Keratinocyte (primary cell): ENCODE measurements at regions not wholly inside any gene's neighbourhood (a gene's known extent, or its start where the extent isn't known, plus 50 kb on each side); places are given as distances from the start of the nearest gene placed in this dataset.

Source experiments
- DNase-seq: peaks from one replicate; pipeline ENCODE4 v3.0.0-alpha.2; 2011; ENCODE audit warnings: low read depth, missing footprints, low spot score
- FAIRE-seq: peaks from 2 replicates; lab custom pipeline; 2011; peaks lifted over from hg19 to GRCh38; lab: Jason Lieb, UNC
- H2AFZ ChIP-seq: 2 replicates; pipeline ENCODE4 v1.6.0; 2012; ENCODE audit warnings: low read length, control low read depth, inconsistent platforms; ENCODE audit not compliant: control insufficient read depth
- H3K27ac ChIP-seq: 2 replicates; pipeline ENCODE4 v1.5.1; 2011; ENCODE audit warnings: low read length; ENCODE audit not compliant: control insufficient read depth, insufficient read depth
- H3K27me3 ChIP-seq: 3 replicates; pipeline ENCODE4 v1.6.0; 2011; ENCODE audit warnings: low read length; ENCODE audit not compliant: control insufficient read depth, insufficient read depth; ENCODE audit errors: extremely low read depth
- H3K36me3 ChIP-seq, 2 experiments: 2 replicates in 1 of 2; 3 replicates in 1 of 2; pipeline ENCODE4 v1.5.1; 2011; ENCODE audit warnings: low read length in 2 of 2, mild to moderate bottlenecking in 1 of 2; ENCODE audit not compliant: control insufficient read depth in 2 of 2, insufficient read depth in 2 of 2; ENCODE audit errors: extremely low read depth in 1 of 2
- H3K4me1 ChIP-seq: 3 replicates; pipeline ENCODE4 v1.5.1; 2011; ENCODE audit warnings: low read length; ENCODE audit not compliant: control insufficient read depth, insufficient read depth; ENCODE audit errors: extremely low read depth
- H3K4me2 ChIP-seq: 3 replicates; pipeline ENCODE4 v1.6.0; 2011; ENCODE audit warnings: low read depth, low read length; ENCODE audit not compliant: control insufficient read depth, insufficient read depth; ENCODE audit errors: extremely low read depth
- H3K4me3 ChIP-seq, 3 experiments: fragments of 200-600 bp in 1 of 3; sonication (generic) in 1 of 3; 2 replicates in 2 of 3; 3 replicates in 1 of 3; pipeline ENCODE4 v1.5.1; 2011 to 2016; ENCODE audit warnings: low read length in 3 of 3, mild to moderate bottlenecking in 3 of 3, control low read depth in 2 of 3, inconsistent platforms in 1 of 3, low read depth in 1 of 3, mixed read lengths in 1 of 3, mixed run types in 1 of 3, moderate library complexity in 1 of 3; ENCODE audit not compliant: control insufficient read depth in 2 of 3, insufficient read depth in 2 of 3; ENCODE audit errors: extremely low read depth in 1 of 3
- H3K79me2 ChIP-seq: 2 replicates; pipeline ENCODE4 v1.6.0; 2012; ENCODE audit warnings: low read length; ENCODE audit not compliant: control insufficient read depth, insufficient read depth
- H3K9ac ChIP-seq: 3 replicates; pipeline ENCODE4 v1.6.0; 2011; ENCODE audit warnings: low read length; ENCODE audit not compliant: control insufficient read depth, insufficient read depth; ENCODE audit errors: extremely low read depth
- H3K9me1 ChIP-seq: 3 replicates; pipeline ENCODE4 v1.6.0; 2011; ENCODE audit warnings: low read length; ENCODE audit not compliant: control insufficient read depth, insufficient read depth; ENCODE audit errors: extremely low read depth
- H3K9me3 ChIP-seq: 2 replicates; pipeline ENCODE4 v1.5.1; 2012; ENCODE audit warnings: low read depth, low read length; ENCODE audit not compliant: control insufficient read depth
- H4K20me1 ChIP-seq: 3 replicates; pipeline ENCODE4 v1.6.0; 2011; ENCODE audit warnings: low read length; ENCODE audit not compliant: control insufficient read depth, insufficient read depth; ENCODE audit errors: extremely low read depth
- CTCF ChIP-seq, 3 experiments: IDR thresholded peaks in 1 of 3; conservative IDR thresholded peaks in 1 of 3; optimal IDR thresholded peaks in 1 of 3; 2 replicates in 2 of 3; 3 replicates in 1 of 3; pipeline versions ENCODE3 to v1.5.1; 2011; ENCODE audit warnings: low read length in 3 of 3, mild to moderate bottlenecking in 3 of 3, moderate library complexity in 2 of 3, control low read depth in 1 of 3, inconsistent platforms in 1 of 3; ENCODE audit not compliant: insufficient read depth in 2 of 3; ENCODE audit errors: extremely low read depth in 1 of 3
- EZH2 ChIP-seq: IDR thresholded peaks from one replicate; pipeline ENCODE4 v1.6.1; 2012; ENCODE audit warnings: inconsistent platforms, mild to moderate bottlenecking, low read length, moderate library complexity
- dilution Hi-C: fragments of 300-500 bp; cut with MboI; formaldehyde crosslinking; loops from one replicate; pipeline ENCODE4 v1.7.0; 2020; ENCODE audit warnings: low sequenced_read_pairs; ENCODE audit not compliant: extremely low pct_ligation_motif_present

- dilution Hi-C loops, result no loop called here
- H2AFZ ChIP-seq, result no peak overlapping the region
- FAIRE-seq, result no peak
Observed at GRCh38 chr6:25142506-25142905, 136.7 kb upstream of the CARMIL1 start.

GRCh38 chr6:25144919-25145318 is 134.3 kb upstream of the CARMIL1 start:
- no peak overlapping the region for H3K4me3 ChIP-seq
- H4K20me1 ChIP-seq, result no peaks in the 10 kb centered on the region
- no peaks in the 10 kb centered on the region for H3K79me2 ChIP-seq
- H3K4me2 ChIP-seq, result no peak overlapping the region
- no peak overlapping the region for H2AFZ ChIP-seq
- no peaks in the 10 kb centered on the region for H3K4me1 ChIP-seq
- dilution Hi-C loops, result no loop called here
- no peak for DNase-seq
- TF ChIP-seq EZH2 (no peak), CTCF (optimal IDR thresholded peaks at IDR 0.05 in 1 of 3, IDR thresholded peaks at IDR 0.05 in 1 of 3, conservative IDR thresholded peaks at IDR 0.05 in 1 of 3; ENCODE audit: extremely low read depth in 1 of 3, insufficient read depth in 2 of 3, low read length in 3 of 3) (no peak)
- H3K9ac ChIP-seq, result no peak overlapping the region
- no peaks in the 10 kb centered on the region for H3K9me1 ChIP-seq
- H3K27ac ChIP-seq, result no peak overlapping the region
- no peaks in the 10 kb centered on the region for H3K36me3 ChIP-seq
- FAIRE-seq, result no peak
- H3K9me3 ChIP-seq, result no peaks in the 10 kb centered on the region
- H3K27me3 ChIP-seq, result no peaks in the 10 kb centered on the region

More at GRCh38 chr6:25142506-25142905, 136.7 kb upstream of the CARMIL1 start:
- H4K20me1 ChIP-seq, result no peaks in the 10 kb centered on the region
- no peak overlapping the region for H3K4me2 ChIP-seq
- H3K27ac ChIP-seq, result no peak overlapping the region
- H3K4me1 ChIP-seq, result peaks cover 6% of the 10 kb centered on the region
- no peaks in the 10 kb centered on the region for H3K36me3 ChIP-seq
- H3K9me1 ChIP-seq, result no peaks in the 10 kb centered on the region
- H3K27me3 ChIP-seq, result no peaks in the 10 kb centered on the region
- no peak for DNase-seq
- no peaks in the 10 kb centered on the region for H3K79me2 ChIP-seq
- H3K9me3 ChIP-seq, result no peaks in the 10 kb centered on the region
- no peak overlapping the region for H3K9ac ChIP-seq
- no peak overlapping the region for H3K4me3 ChIP-seq
- no peak for TF ChIP-seq EZH2
- no peak for TF ChIP-seq CTCF (optimal IDR thresholded peaks at IDR 0.05 in 1 of 3, IDR thresholded peaks at IDR 0.05 in 1 of 3, conservative IDR thresholded peaks at IDR 0.05 in 1 of 3; ENCODE audit: extremely low read depth in 1 of 3, insufficient read depth in 2 of 3, low read length in 3 of 3)
